ENCODE measurements at regions not wholly inside any gene's neighbourhood (a gene's known extent, or its start where the extent isn't known, plus 50 kb on each side); places are given as distances from the start of the nearest gene placed in this dataset.

- TF ChIP-seq CTCF (IDR thresholded peaks at IDR 0.05) (no peak), POLR2A (IDR thresholded peaks at IDR 0.05) (no peak), POLR2AphosphoS5 (IDR thresholded peaks at IDR 0.05) (no peak)
Measured at GRCh38 chr13:91074091-91074490, 273.4 kb upstream of the MIR17HG start.
